DOHH2 (cell line): ENCODE measurements at regions not wholly inside any gene's neighbourhood (a gene's known extent, or its start where the extent isn't known, plus 50 kb on each side); places are given as distances from the start of the nearest gene placed in this dataset.

ENCODE experiments used
- H3F3A ChIP-seq: fragments of 200-600 bp; sonication (generic), shearing (Covaris generic); 2 replicates; pipeline ENCODE4 v1.6.0; 2016; ENCODE audit warnings: antibody characterized with exemption, mild to moderate bottlenecking; ENCODE audit not compliant: control insufficient read depth, insufficient read depth
- H3K27ac ChIP-seq: fragments of 200-600 bp; sonication (generic); 2 replicates; pipeline ENCODE4 v1.5.1; 2014; ENCODE audit warnings: low read depth, mild to moderate bottlenecking, low read length, moderate library complexity
- H3K27me3 ChIP-seq: fragments of 200-600 bp; sonication (generic); 2 replicates; pipeline ENCODE4 v1.6.1; 2014; ENCODE audit warnings: mild to moderate bottlenecking, low read length, mixed read lengths; ENCODE audit not compliant: control insufficient read depth
- H3K36me3 ChIP-seq: fragments of 200-600 bp; sonication (generic); 2 replicates; pipeline ENCODE4 v1.6.1; 2014; ENCODE audit warnings: mild to moderate bottlenecking, low read length, moderate library complexity, mixed read lengths; ENCODE audit not compliant: control insufficient read depth
- H3K4me1 ChIP-seq: fragments of 200-600 bp; sonication (generic); 2 replicates; pipeline ENCODE4 v1.6.1; 2014; ENCODE audit warnings: mild to moderate bottlenecking, low read length, mixed read lengths; ENCODE audit not compliant: control insufficient read depth
- H3K4me2 ChIP-seq: fragments of 200-600 bp; sonication (generic); 2 replicates; pipeline ENCODE4 v1.6.0; 2014; ENCODE audit warnings: mild to moderate bottlenecking, low read length, moderate library complexity
- H3K4me3 ChIP-seq: fragments of 200-600 bp; sonication (generic); 2 replicates; pipeline ENCODE4 v1.5.1; 2014; ENCODE audit warnings: mild to moderate bottlenecking, low read length, mixed read lengths
- H3K79me2 ChIP-seq: fragments of 200-600 bp; sonication (generic); 2 replicates; pipeline ENCODE4 v1.6.1; 2014; ENCODE audit warnings: mild to moderate bottlenecking, low read length, mixed read lengths; ENCODE audit not compliant: control insufficient read depth
- H3K9me2 ChIP-seq: fragments of 200-600 bp; sonication (generic); replicated peaks from 2 replicates; pipeline ENCODE4 v1.6.1; 2014; ENCODE audit warnings: mild to moderate bottlenecking, low read length, mixed read lengths; ENCODE audit not compliant: control insufficient read depth
- H3K9me3 ChIP-seq: fragments of 200-600 bp; sonication (generic); 2 replicates; pipeline ENCODE4 v1.6.1; 2014; ENCODE audit warnings: antibody characterized with exemption, low read length, mixed read lengths; ENCODE audit not compliant: control insufficient read depth, insufficient read depth
- H4K20me1 ChIP-seq: fragments of 200-600 bp; sonication (generic); 2 replicates; pipeline ENCODE4 v1.6.0; 2014; ENCODE audit warnings: low read depth, mild to moderate bottlenecking, antibody characterized with exemption, low read length, moderate library complexity; ENCODE audit not compliant: control insufficient read depth, insufficient read depth
- EZH2phosphoT487 ChIP-seq: fragments of 200-600 bp; sonication (generic); IDR thresholded peaks from 2 replicates; pipeline ENCODE4 v1.6.1; 2017; ENCODE audit warnings: borderline replicate concordance, mild to moderate bottlenecking, antibody characterized with exemption, low read length, moderate library complexity, mixed read lengths
- TF ChIP-seq, protein P1 (sequence below): fragments of 200-600 bp; sonication (generic); IDR thresholded peaks from one replicate; pipeline ENCODE4 v1.5.1; 2014; ENCODE audit warnings: antibody characterized with exemption, mild to moderate bottlenecking, low read depth, low read length; ENCODE audit not compliant: poor library complexity, severe bottlenecking

GRCh38 chr2:150222379-150222778, 265.1 kb downstream of the RND3 start:
- Histone ChIP-seq H4K20me1 (no peaks in the 10 kb centered on the region), H3K27ac (no peak overlapping the region), H3K9me2 (no peaks in the 10 kb centered on the region), H3K27me3 (no peaks in the 10 kb centered on the region), H3F3A (no peaks in the 10 kb centered on the region), H3K4me1 (no peaks in the 10 kb centered on the region), H3K79me2 (no peaks in the 10 kb centered on the region), H3K9me3 (no peaks in the 10 kb centered on the region), H3K36me3 (no peaks in the 10 kb centered on the region), H3K4me2 (no peak overlapping the region), H3K4me3 (no peak overlapping the region)
- TF ChIP-seq, protein P1, sequence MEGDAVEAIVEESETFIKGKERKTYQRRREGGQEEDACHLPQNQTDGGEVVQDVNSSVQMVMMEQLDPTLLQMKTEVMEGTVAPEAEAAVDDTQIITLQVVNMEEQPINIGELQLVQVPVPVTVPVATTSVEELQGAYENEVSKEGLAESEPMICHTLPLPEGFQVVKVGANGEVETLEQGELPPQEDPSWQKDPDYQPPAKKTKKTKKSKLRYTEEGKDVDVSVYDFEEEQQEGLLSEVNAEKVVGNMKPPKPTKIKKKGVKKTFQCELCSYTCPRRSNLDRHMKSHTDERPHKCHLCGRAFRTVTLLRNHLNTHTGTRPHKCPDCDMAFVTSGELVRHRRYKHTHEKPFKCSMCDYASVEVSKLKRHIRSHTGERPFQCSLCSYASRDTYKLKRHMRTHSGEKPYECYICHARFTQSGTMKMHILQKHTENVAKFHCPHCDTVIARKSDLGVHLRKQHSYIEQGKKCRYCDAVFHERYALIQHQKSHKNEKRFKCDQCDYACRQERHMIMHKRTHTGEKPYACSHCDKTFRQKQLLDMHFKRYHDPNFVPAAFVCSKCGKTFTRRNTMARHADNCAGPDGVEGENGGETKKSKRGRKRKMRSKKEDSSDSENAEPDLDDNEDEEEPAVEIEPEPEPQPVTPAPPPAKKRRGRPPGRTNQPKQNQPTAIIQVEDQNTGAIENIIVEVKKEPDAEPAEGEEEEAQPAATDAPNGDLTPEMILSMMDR: no peak
- no peak for TF ChIP-seq EZH2phosphoT487

DNA sequence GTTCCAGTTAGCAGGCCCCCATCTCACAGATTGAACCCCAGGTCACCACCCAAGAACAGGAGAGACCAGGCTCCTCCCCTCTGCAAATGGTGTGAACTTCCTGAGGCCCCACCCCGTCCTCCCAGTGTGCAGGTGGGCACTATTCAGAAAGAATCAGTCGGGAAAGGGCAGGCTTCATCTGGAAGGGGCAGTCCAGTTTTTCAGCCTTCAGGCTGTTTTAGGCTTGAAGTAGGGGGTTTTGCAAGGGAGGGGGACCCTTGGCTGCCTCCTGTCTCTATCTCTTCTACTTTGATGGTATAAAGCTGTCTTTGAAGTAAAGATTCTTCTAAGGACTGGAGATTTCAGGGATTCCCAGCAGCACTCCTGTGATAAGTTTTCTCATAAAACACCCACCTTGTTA, 267.6 kb downstream of the RND3 start:
- Histone ChIP-seq H3K4me1 (no peaks in the 10 kb centered on the region), H3K9me3 (no peaks in the 10 kb centered on the region), H3K79me2 (no peaks in the 10 kb centered on the region), H3K27ac (no peak overlapping the region), H3K36me3 (no peaks in the 10 kb centered on the region), H3K4me2 (no peak overlapping the region), H3K4me3 (no peak overlapping the region), H3F3A (no peaks in the 10 kb centered on the region), H4K20me1 (no peaks in the 10 kb centered on the region), H3K9me2 (no peaks in the 10 kb centered on the region), H3K27me3 (no peaks in the 10 kb centered on the region)
- TF ChIP-seq, protein P1: no peak
- no peak for TF ChIP-seq EZH2phosphoT487

DNA sequence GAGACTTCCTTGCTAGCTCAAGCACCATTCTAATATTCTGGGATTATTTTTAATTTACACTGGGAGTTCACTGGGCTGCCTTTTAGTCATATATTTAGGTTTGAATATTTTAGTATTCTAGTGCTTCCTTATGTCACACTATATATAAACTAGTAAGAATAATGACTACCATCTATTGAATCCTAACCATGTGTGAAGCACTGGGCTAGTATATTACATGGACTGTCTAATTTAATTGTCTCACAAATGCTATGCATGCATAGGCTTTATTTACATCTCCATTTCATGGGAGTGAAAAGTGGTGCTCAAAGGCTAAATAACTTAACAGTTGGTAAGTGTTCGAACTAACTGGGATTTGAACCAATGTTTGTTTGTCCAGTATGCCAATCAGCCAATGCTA, 272.4 kb downstream of the RND3 start:
- Histone ChIP-seq H3K9me2 (no peaks in the 10 kb centered on the region), H3K4me2 (no peak overlapping the region), H3K9me3 (no peaks in the 10 kb centered on the region), H3K4me3 (no peak overlapping the region), H3K27ac (no peak overlapping the region), H3K79me2 (no peaks in the 10 kb centered on the region), H3K4me1 (no peaks in the 10 kb centered on the region), H3F3A (no peaks in the 10 kb centered on the region), H3K27me3 (no peaks in the 10 kb centered on the region), H4K20me1 (no peaks in the 10 kb centered on the region), H3K36me3 (no peaks in the 10 kb centered on the region)
- TF ChIP-seq, protein P1: no peak
- no peak for TF ChIP-seq EZH2phosphoT487

DNA sequence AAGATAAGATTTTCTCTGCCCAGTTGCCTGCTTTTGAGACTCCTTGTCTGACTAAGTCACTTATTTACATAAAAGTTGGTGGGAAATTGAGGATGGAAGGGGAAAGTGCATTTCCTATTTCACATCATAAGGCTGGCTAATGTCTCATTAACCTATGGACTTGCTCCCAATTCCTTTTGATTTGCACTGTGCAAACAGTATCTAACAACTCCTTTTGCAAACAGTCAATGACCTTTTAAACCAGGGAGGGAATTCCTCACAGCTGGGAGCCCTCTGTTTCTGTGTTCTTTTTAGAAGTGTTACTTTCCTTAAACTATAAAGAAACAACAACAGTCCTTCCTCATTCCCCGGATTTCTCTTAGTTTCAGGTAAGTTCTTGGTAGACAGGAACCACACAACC, 272.8 kb downstream of the RND3 start:
- no peak overlapping the region for H3K27ac ChIP-seq
- TF ChIP-seq, protein P1: no peak
- TF ChIP-seq EZH2phosphoT487: no peak

More for the DNA sequence above, 272.8 kb downstream of the RND3 start:
- no peaks in the 10 kb centered on the region for H3K4me1 ChIP-seq
- H3K4me3 ChIP-seq: no peak overlapping the region
- no peaks in the 10 kb centered on the region for H3K9me3 ChIP-seq
- no peaks in the 10 kb centered on the region for H3K9me2 ChIP-seq
- no peaks in the 10 kb centered on the region for H4K20me1 ChIP-seq
- no peak overlapping the region for H3K4me2 ChIP-seq
- no peaks in the 10 kb centered on the region for H3K36me3 ChIP-seq
- no peaks in the 10 kb centered on the region for H3F3A ChIP-seq
- H3K79me2 ChIP-seq: no peaks in the 10 kb centered on the region
- H3K27me3 ChIP-seq: no peaks in the 10 kb centered on the region
